Caki2 (cell line): ENCODE measurements at regions not wholly inside any gene's neighbourhood (a gene's known extent, or its start where the extent isn't known, plus 50 kb on each side); places are given as distances from the start of the nearest gene placed in this dataset.

Source experiments
- DNase-seq: peaks from one replicate; pipeline ENCODE4 v3.0.0-alpha.2; 2015; ENCODE audit warnings: low read depth
- in situ Hi-C: cut with HindIII; loops from 2 replicates; pipeline ENCODE4 v1.10.0; 2016; ENCODE audit warnings: low sequenced_read_pairs, low pct_unique_long_range_greater_than_20kb, mixed read lengths

GRCh38 chr4:85408301-85408700 lies 66.6 kb upstream of the ARHGAP24 start:
- in situ Hi-C loops = no loop called here
- no peak for DNase-seq

DNA sequence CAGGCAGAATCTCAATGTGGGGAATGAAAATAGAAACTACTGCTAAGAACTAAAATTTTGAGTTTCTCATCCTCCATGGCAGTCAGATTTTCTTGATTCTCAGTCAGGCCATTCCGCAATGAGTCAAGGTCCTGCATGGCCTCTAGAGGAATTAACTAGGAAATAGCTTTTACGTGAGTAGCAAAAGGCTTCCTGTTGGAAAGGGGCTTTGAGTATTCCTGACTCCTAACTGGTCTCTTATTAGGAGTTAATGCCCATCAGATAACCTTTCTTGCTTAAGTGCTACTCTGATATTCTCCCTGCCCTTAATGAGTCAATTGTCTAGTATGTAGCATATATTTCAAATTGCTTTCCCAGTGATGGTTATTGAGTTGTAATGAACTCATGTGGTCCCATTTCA lies 65.7 kb upstream of the ARHGAP24 start:
- DNase-seq = no peak
- in situ Hi-C loops = no loop called here

DNA sequence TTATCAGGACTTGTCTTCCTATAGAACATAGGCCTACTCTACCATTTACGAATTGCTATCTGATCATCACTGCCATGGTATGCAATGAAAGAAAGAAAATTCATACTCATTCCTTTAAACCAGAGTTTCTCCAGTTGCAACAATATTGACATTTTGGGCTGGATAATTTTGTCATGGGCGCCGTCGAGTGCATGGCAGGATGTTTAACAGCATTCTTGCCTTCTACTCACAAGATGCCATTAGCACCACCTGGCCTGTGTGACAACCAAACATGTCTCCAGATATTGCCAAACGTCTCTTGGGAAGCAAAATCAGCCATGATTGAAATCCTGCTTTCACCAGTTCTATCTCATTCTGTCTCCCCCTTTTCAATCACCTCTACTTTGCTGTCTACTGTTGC lies 63.6 kb upstream of the ARHGAP24 start:
- in situ Hi-C loops = no loop called here
- no peak for DNase-seq

DNA sequence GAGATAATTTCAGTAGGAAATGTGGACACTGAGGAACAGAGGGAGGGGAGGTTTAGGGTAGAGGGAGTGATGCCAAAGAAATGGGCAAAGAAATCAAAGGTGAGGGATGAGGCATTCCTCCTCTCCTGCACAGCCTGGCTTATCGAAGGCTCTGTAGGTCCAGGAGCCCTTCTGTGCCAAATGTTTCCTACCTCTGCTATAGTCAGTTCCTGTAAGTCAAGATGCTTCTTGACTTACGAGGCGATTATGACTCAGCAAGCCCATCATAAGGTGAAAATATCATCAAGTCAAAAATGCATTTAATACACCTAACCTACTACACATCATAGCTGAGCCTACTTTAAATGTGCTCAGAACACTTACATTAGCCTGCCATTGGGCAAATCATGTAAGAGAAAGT lies 60.0 kb upstream of the ARHGAP24 start:
- in situ Hi-C loops = no loop called here
- no peak for DNase-seq

DNA sequence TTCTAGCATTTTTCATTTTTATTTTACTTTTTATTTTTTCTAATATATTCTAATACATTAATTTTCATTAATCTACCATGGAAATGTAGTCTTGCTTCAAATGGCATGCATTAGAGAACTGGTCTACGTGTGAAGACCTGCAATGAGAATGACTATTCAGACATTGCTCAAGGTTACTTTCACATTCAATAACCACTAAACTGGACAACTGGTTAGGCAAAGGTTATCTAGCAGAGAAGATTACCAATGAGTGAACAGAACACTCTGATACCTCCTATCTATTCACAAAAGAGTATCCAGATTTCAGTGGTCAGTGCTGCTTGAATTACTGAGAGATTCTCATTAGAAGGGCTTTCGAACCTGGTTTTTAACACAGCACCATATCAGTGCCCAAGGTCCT lies 58.9 kb upstream of the ARHGAP24 start:
- in situ Hi-C loops = no loop called here
- DNase-seq = no peak

- no peak for DNase-seq
- in situ Hi-C loops = no loop called here
Measured at GRCh38 chr4:85419103-85419502, 55.8 kb upstream of the ARHGAP24 start.

DNA sequence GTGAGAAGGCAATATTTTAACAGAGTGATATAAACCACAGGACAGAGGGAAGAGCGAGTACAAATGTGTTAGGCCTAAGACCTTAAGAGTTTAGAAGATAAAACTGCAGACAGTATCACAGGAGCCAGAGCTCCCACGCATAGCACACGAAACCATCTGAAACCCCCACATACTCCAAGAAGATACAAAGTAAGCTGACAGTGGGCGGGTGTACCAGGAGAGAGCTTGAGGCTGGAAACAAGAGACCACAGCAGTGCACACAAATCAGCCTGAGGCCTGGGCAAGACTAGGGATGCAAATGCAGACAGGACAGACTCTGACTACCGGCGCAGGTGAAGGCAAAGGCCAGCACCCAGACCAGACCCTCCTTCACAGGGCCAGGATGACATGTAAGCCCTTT lies 54.1 kb upstream of the ARHGAP24 start:
- DNase-seq = no peak
- in situ Hi-C loops = no loop called here

DNA sequence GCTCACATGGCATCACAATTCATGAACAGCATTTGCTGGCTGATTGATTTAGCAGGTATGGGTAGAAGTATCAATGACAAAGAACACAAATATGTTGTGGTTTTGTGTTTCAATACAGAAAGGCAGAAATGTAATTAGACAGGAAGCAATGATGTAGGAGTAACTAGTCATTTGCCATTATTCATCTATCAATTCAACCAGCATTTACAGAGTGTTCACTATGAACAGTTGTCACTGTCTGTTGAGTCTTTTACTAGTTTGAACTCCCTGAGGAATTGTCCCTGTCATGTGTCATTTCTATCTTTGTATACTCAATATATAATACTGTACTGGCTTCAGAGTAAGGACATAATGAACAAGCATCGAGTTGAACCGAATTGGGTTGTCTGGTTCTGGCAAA lies 51.5 kb upstream of the ARHGAP24 start:
- in situ Hi-C loops = no loop called here
- no peak for DNase-seq
